GM12864 (cell line): ENCODE measurements at regions not wholly inside any gene's neighbourhood (a gene's known extent, or its start where the extent isn't known, plus 50 kb on each side); places are given as distances from the start of the nearest gene placed in this dataset.

Experiments used
- DNase-seq: peaks from one replicate; pipeline ENCODE4 v3.0.0-alpha.2; 2011; ENCODE audit warnings: low read depth
- H3K4me3 ChIP-seq: 2 replicates; pipeline ENCODE4 v1.5.1; 2011; ENCODE audit warnings: mild to moderate bottlenecking, low read depth, low read length, control low read depth
- TF ChIP-seq, protein P1 (sequence below): IDR thresholded peaks from 2 replicates; pipeline ENCODE4 v1.5.1; 2011; ENCODE audit warnings: low read depth, mild to moderate bottlenecking, moderate library complexity, low read length, control low read depth, inconsistent platforms; ENCODE audit errors: missing control alignments

DNA sequence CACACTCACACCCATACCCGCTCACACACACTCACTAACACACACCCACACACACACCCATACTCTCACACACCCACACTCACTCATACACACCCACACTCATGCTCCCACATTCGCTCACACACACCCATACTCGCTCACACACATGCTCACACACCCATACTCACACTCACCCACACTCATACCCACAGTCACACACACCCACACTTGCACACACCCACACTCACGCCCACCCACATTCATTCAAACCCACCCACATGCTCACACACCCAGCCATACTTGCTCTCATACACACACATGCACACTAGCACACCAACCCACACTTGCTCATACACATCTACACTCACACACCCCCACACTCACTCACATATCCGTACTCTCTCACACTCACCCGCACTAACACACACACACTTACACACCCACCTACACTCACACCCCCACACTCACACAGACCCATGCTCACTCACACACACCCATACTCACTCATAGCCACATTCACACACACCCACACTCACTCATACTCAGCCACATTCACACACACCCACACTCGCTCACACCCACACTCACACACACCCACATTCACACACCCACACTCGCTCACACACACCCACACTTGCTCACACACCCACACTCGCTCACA is 322.4 kb upstream of the N4BP1 start:
- DNase-seq, result no peak
- H3K4me3 ChIP-seq, result no peak overlapping the region
- TF ChIP-seq, protein P1, sequence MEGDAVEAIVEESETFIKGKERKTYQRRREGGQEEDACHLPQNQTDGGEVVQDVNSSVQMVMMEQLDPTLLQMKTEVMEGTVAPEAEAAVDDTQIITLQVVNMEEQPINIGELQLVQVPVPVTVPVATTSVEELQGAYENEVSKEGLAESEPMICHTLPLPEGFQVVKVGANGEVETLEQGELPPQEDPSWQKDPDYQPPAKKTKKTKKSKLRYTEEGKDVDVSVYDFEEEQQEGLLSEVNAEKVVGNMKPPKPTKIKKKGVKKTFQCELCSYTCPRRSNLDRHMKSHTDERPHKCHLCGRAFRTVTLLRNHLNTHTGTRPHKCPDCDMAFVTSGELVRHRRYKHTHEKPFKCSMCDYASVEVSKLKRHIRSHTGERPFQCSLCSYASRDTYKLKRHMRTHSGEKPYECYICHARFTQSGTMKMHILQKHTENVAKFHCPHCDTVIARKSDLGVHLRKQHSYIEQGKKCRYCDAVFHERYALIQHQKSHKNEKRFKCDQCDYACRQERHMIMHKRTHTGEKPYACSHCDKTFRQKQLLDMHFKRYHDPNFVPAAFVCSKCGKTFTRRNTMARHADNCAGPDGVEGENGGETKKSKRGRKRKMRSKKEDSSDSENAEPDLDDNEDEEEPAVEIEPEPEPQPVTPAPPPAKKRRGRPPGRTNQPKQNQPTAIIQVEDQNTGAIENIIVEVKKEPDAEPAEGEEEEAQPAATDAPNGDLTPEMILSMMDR, result no peak

DNA sequence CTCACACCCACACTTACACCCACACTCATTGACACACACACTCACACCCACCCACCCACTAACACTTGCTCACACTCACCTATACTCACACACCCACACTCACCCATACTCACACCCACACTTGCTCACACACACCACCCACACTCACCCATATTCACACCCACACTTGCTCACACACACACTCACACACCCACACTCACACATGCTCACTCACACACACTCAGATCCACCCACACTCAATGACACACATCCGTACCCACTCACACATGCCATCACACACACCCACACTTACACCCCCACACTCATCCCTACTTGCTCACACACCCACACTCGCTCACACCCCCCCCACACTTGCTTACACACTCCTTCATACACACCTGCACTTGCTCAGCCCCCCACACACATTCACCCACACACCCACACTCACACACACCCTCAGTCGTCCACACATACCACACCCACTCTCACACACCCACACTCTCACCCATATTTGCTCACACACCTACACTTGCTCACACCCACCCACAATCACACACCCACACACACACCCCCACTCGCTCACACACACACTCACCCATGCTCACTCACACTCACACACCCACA is 321.1 kb upstream of the N4BP1 start:
- no peak overlapping the region for H3K4me3 ChIP-seq
- TF ChIP-seq, protein P1, result no peak
- DNase-seq, result no peak

DNA sequence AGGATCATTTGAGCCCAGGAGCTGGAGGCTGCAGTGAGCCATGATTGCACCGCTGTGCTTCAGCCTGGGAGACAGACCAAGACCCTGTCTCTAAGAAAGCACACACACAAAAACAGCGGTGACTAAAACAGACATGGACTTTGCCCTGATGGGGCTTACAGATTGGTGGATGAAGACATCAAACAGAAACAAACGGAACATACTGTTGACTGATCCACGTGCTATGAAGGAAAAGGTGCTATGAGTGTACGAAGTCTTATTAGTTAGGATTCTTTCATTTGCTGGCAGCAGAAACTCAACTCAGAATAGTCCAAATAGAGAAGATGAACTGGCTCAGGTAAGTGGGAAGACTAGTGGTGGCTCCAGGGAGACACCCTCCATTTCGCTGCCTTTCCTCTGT is 309.8 kb upstream of the N4BP1 start:
- TF ChIP-seq, protein P1, result no peak
- no peak for DNase-seq
- H3K4me3 ChIP-seq, result no peak overlapping the region

DNA sequence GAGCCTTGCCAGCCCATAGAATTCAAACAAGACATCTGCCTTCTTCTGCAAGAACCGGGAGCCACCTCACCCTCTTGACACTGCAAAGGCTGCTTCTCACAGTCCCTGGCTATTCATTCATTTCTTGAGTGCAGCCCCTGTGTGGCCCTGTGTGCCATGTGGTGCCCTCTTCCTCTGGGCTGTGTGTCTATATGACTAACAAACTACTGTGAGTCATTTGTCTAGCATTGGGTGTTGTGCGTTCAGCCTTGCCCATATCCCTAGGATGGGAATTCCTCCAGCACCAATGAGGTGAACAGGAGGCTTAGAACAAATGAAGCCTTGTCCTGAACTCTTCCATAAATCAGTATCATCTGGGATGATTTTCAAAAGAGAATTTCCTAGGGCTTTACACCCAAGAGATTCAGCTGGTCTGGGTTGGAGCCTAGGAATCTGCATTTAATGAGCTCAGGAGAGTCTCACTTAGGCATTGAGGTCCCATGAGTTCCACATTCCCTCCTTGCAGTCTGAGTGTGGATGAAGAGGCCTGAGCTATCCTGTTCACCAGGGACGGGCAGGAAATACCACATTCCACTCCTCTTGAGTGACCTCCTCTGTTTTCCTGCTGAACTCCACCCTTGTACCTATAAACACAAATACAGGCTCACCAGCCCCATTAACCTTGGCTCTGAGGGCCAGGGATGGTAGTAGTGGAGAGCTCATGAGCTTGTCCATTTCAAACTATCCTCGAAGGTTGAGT is 308.7 kb upstream of the N4BP1 start:
- TF ChIP-seq, protein P1, result no peak
- DNase-seq, result no peak
- no peak overlapping the region for H3K4me3 ChIP-seq

DNA sequence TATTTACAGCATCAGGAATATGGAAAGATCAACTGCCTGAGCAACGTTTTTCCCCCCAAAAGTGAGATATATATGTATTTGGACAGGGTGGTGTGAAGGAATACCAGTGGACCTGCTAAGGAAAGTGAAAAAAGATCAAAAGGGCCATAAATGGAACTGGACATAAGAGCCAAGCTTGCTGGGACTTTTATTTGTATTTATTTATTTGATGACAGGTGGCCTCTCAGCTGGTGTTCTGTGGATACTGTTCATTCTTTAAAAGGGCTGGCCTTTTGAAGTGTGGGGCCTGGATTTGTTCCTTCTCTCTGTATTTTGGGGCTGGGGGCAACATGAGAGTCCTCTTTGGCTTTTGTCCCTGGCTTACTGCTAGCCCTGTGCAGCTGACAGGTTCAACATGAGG is 306.6 kb upstream of the N4BP1 start:
- TF ChIP-seq, protein P1, result no peak
- no peak for DNase-seq
- no peak overlapping the region for H3K4me3 ChIP-seq

DNA sequence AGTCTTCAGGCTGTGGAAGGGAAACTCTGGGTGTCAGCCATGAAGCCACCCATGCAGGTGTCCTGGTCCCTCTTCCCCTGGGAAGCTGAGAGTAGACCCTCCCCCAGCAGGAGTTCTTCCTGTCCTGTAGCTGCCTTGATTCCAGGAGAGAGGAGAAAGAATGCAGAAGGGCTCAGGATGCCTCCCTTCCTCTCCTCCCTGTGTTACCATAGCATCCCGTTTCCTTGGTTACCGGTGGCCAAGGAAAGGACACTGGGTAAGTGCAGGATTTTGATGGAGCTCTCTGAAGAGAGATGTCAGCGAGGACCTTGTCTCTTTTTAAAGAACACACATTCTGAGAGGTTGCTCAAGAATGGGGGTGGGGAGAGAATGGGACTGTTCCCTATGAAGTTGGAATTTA is 304.1 kb upstream of the N4BP1 start:
- TF ChIP-seq, protein P1, result no peak
- no peak overlapping the region for H3K4me3 ChIP-seq
- no peak for DNase-seq
